ENCODE measurements at regions not wholly inside any gene's neighbourhood (a gene's known extent, or its start where the extent isn't known, plus 50 kb on each side); places are given as distances from the start of the nearest gene placed in this dataset.

- no peak overlapping the region for H3K4ac ChIP-seq (replicated peaks; ENCODE audit: insufficient read length, low read depth, low read length)
- H3K79me2 ChIP-seq (ENCODE audit: control insufficient read depth in 1 of 2, insufficient read depth in 2 of 2, low read length in 2 of 2): no peaks in the 10 kb centered on the region
- no peak overlapping the region for H3K18ac ChIP-seq (ENCODE audit: extremely low read depth, low read length)
- no peak overlapping the region for H3K56ac ChIP-seq (replicated peaks; ENCODE audit: insufficient read length, low read depth, low read length)
- no peak overlapping the region for H2AK5ac ChIP-seq (ENCODE audit: low read depth, low read length)
- H3K4me1 ChIP-seq (replicated peaks in 1 of 4; ENCODE audit: control insufficient read depth in 3 of 4, insufficient read depth in 4 of 4, low read length in 3 of 4): peaks cover 0 to 5% (median 0%) of the 10 kb centered on the region in 4 experiments; a peak in 2 of 7 replicates
- no peak overlapping the region for H2BK20ac ChIP-seq (ENCODE audit: low read length)
- no peak overlapping the region for H2BK120ac ChIP-seq (replicated peaks; ENCODE audit: low read depth, low read length)
- DNase-seq (ENCODE audit: low read depth in 1 of 2, low spot score in 2 of 2): no peak
- CTCF ChIA-PET (ENCODE audit: partially characterized antibody): interaction anchor here (1.1 to 1.7 kb wide), 4 partner anchors 16 to 34 kb away, joined by 3 to 5 read pairs (median 4); no protein-coding TSS in a partner anchor
- WGBS, 2 experiments (ENCODE audit: extremely low coverage in 1 of 2, insufficient coverage in 1 of 2, insufficient read length in 1 of 2, insufficient replicate concordance in 2 of 2, low coverage in 1 of 2, low lambda C conversion rate in 2 of 2, missing lambda C conversion rate in 1 of 2): 91% methylated on average over 4 of the region's 4 CpGs; no CpG with 5 or more reads in 1 of the 2 experiments
- H3K23ac ChIP-seq (ENCODE audit: insufficient read length): no peak overlapping the region
- no peaks in the 10 kb centered on the region for H4K20me1 ChIP-seq (replicated peaks in 1 of 2; ENCODE audit: control insufficient read depth in 1 of 2, insufficient read depth in 2 of 2, low read length in 2 of 2)
- no peak overlapping the region for H2AFZ ChIP-seq (ENCODE audit: low read length)
- TF ChIP-seq GABPA (IDR thresholded peaks at IDR 0.05; ENCODE audit: borderline replicate concordance, insufficient read depth, low read length) (no peak), BACH1 (IDR thresholded peaks at IDR 0.05; ENCODE audit: low read length) (no peak)
- no peak overlapping the region for H4K5ac ChIP-seq (ENCODE audit: insufficient read length, low read depth, low read length)
- H4K8ac ChIP-seq (ENCODE audit: extremely low read depth, insufficient read depth, low read length): no peak overlapping the region
- no peaks in the 10 kb centered on the region for H3K9me3 ChIP-seq (ENCODE audit: insufficient read depth in 2 of 2, low read depth in 1 of 2, low read length in 1 of 2)
- H3K4me2 ChIP-seq (ENCODE audit: insufficient read depth in 1 of 2, low read depth in 2 of 2, low read length in 2 of 2): no peak overlapping the region
- H2BK12ac ChIP-seq (ENCODE audit: low read depth, low read length): no peak overlapping the region
- H2BK5ac ChIP-seq (ENCODE audit: low read depth, low read length): no peak overlapping the region
- H4K91ac ChIP-seq (replicated peaks; ENCODE audit: insufficient read length, low read length): no peak overlapping the region
- H2BK15ac ChIP-seq (ENCODE audit: low read length): no peak overlapping the region
- POLR2A ChIA-PET (ENCODE audit: partially characterized antibody): no interaction called here
- FAIRE-seq: no peak
- H3K79me1 ChIP-seq (ENCODE audit: low read depth, low read length): no peaks in the 10 kb centered on the region
- H3K23me2 ChIP-seq (ENCODE audit: low read depth, low read length): no peaks in the 10 kb centered on the region
- no peak overlapping the region for H3K4me3 ChIP-seq (ENCODE audit: extremely low read depth in 1 of 4, insufficient read depth in 2 of 4, low read depth in 3 of 4, low read length in 4 of 4)
- no peak overlapping the region for H3K14ac ChIP-seq (ENCODE audit: insufficient read length)
- no peaks in the 10 kb centered on the region for H3K27me3 ChIP-seq (replicated peaks in 1 of 4; ENCODE audit: control insufficient read depth in 3 of 4, extremely low read depth in 1 of 4, insufficient read depth in 3 of 4, low read length in 3 of 4)
- no peaks in the 10 kb centered on the region for H3K36me3 ChIP-seq (ENCODE audit: control insufficient read depth in 2 of 4, insufficient read depth in 4 of 4, low read length in 3 of 4)
- H3K9ac ChIP-seq (replicated peaks in 1 of 4; ENCODE audit: extremely low read depth in 1 of 4, low read depth in 3 of 4, low read length in 3 of 4): no peak overlapping the region
- H3K27ac ChIP-seq (ENCODE audit: low read depth, low read length): no peak overlapping the region
Observed at GRCh38 chr2:236642125-236642524, 72.5 kb downstream of the ACKR3 start.

Measured in H1 (cell line).